GM12864 (cell line): ENCODE measurements at regions not wholly inside any gene's neighbourhood (a gene's known extent, or its start where the extent isn't known, plus 50 kb on each side); places are given as distances from the start of the nearest gene placed in this dataset.
"Not testable (repeated sequence)": the region's sequence is repeated elsewhere in the genome, so short reads cannot be mapped to it uniquely, and the experiment has no call there.

ENCODE experiments used
- DNase-seq: peaks from one replicate; pipeline ENCODE4 v3.0.0-alpha.2; 2011; ENCODE audit warnings: low read depth
- H3K4me3 ChIP-seq: 2 replicates; pipeline ENCODE4 v1.5.1; 2011; ENCODE audit warnings: mild to moderate bottlenecking, low read depth, low read length, control low read depth
- TF ChIP-seq, protein P1 (sequence below): IDR thresholded peaks from 2 replicates; pipeline ENCODE4 v1.5.1; 2011; ENCODE audit warnings: low read depth, mild to moderate bottlenecking, moderate library complexity, low read length, control low read depth, inconsistent platforms; ENCODE audit errors: missing control alignments

GRCh38 chrX:87160435-87161010 is 357.1 kb upstream of the KLHL4 start:
- TF ChIP-seq, protein P1, sequence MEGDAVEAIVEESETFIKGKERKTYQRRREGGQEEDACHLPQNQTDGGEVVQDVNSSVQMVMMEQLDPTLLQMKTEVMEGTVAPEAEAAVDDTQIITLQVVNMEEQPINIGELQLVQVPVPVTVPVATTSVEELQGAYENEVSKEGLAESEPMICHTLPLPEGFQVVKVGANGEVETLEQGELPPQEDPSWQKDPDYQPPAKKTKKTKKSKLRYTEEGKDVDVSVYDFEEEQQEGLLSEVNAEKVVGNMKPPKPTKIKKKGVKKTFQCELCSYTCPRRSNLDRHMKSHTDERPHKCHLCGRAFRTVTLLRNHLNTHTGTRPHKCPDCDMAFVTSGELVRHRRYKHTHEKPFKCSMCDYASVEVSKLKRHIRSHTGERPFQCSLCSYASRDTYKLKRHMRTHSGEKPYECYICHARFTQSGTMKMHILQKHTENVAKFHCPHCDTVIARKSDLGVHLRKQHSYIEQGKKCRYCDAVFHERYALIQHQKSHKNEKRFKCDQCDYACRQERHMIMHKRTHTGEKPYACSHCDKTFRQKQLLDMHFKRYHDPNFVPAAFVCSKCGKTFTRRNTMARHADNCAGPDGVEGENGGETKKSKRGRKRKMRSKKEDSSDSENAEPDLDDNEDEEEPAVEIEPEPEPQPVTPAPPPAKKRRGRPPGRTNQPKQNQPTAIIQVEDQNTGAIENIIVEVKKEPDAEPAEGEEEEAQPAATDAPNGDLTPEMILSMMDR = no peak
- no peak overlapping the region for H3K4me3 ChIP-seq
- DNase-seq = no peak

DNA sequence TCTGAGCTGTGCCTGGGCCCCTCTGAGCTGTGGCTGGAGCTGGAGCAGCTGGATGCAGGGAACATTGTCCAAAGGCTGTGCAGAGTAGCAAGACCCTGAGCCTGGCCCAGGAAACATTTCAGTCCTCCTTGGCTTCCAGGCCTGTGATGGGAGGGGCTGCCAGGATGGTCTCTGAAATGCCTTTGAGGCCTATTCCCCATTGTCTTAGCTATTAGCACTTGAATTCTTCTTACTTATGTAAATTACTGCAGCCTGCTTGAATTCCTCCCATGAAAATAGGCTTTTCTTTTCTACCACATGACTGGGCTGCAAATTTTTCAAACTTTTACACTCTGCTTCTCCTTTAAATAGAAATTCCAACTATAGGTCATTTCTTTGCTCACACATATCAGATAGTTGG is 349.8 kb upstream of the KLHL4 start:
- no peak for DNase-seq
- TF ChIP-seq, protein P1 = no peak

DNA sequence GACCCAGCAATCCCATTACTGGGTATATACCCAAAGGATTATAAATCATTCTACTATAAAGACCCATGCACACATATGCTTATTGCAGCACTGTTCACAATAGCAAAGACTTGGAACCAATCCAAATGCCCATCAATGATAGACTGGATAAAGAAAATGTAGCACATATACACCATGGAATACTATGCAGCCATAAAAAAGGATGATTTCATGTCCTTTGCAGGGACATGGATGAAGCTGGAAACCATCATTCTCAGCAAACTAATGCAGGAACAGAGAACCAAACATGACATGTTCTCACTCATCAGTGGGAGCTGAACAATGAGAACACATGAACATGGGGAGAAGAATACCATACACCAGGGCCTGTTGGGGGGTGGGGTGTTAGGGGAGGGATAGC is 339.6 kb upstream of the KLHL4 start:
- DNase-seq, H3K4me3 ChIP-seq: not testable (repeated sequence)

More for the DNA sequence above, 349.8 kb upstream of the KLHL4 start:
- no peak overlapping the region for H3K4me3 ChIP-seq
